CD4-positive, alpha-beta T cell treated with Interleukin-15 for 4 hours (primary cell): ENCODE measurements at regions not wholly inside any gene's neighbourhood (a gene's known extent, or its start where the extent isn't known, plus 50 kb on each side); places are given as distances from the start of the nearest gene placed in this dataset.

ENCODE experiments used
- DNase-seq: peaks from one replicate; pipeline ENCODE4 v3.0.0-alpha.2; 2020; ENCODE audit warnings: low spot score

DNA sequence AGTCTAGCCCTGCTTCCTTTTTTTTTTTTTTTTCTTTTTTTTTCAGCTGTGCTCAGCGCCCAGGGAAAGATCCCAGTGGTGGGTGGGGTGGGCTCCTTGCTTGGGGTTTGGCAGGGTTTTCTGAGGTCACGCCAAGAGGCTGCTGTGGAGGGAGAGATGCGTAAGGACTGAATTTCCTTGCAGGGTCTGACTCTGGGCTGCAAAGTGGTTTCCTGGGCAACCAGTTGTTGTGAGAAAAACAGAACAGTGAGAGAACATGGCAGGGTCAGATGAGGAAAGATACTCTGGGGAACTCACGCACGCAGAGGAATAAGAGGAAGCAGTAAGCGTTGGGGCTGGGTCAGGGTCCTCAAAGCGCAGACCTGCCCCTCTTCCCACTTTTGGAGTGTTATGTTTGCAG is 119.5 kb downstream of the IRF8 start:
- DNase-seq, result peak; percentile 9

DNA sequence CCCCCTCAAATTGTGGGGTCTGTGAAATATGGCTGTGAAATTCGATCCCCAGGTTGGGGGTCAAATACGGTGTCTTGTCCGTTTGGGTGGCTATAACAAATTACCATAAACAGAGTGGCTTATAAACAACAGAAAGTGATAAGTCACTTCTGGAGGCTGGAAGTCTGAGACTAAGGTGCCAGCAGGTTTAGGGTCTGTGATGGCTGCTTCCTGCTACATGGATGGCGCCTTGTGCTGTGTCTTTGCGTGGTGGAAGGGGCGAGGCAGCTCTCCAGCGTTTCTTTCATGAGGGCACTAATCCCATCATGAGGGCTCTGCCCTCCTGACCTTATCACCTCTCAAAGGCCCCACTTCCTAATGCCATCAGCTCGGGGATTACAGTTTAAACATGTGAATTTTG is 120.0 kb downstream of the IRF8 start:
- no peak for DNase-seq

DNA sequence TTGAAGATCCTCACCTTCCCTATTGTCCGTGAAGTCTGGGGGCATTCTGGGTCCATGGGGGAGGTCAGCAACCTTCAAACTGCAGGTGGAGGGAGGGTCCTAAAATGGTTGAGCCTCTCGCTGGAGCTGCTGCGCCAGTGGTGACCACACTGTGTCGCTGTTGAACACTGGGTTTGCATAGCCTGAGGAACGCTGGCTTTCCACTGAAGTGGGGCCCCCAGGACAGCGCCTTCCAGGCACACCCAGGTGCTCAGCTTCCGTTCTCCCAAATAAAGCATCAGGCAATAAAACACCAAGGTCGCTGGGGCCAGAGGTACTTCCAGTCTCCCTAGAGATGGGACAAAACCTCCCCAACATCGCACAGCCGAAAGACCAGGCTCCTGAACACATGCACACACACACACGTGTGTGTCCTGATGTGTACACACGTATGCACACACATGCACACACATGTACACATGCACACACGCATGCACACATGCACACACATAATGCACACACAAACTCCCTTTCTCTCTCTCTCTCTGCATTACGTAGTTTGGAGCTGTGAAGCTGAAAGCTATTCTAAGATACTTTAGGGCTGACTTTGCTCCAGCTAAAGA is 120.6 kb downstream of the IRF8 start:
- DNase-seq, result no peak

DNA sequence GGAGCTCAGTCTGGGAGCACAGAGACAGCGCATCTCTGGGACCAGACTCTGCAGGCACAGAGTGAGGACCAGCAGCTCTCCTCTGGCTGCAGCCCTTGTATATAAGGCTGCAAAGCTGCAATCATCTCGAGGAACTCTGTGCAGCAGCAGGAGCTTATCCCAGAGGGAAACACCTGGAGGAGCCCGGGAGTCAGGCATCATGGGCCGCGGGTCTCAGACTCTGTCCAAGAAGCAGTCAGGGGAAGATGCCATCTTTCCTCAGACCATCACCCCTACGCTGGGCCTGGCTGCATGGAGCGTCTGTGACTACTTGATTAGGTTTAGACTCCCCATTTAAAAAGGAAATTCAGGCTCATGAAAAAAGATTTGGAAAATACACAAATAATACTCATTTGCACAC is 122.0 kb downstream of the IRF8 start:
- DNase-seq, result no peak

DNA sequence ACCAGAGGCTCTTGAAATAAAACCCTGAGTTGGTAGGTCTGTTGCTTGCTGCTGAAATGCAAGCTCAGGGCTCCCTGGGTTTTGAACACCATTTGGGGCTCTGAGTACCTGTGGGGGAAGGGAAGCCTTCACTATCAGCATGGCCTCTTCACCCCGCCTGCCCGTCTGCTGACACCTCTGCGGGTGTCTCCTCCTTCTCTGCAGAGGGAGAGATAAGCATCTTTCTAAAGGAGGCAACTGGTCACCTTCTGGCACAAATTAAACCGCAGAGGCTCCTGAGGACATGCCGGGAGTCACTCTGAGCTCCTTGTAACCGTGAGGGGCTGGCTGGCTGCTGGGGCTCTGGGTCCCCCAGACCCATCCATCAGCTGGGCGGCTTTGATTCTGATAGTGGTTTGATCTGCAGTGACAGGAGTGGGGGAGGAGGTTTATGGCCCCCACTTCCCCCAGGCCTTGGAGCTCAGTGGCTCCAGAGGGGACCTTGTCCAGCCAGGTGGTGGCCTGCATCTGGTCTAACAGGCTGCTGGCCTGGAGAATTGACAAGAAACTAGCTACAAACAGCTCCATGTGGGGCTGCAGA is 123.5 kb downstream of the IRF8 start:
- DNase-seq, result no peak

DNA sequence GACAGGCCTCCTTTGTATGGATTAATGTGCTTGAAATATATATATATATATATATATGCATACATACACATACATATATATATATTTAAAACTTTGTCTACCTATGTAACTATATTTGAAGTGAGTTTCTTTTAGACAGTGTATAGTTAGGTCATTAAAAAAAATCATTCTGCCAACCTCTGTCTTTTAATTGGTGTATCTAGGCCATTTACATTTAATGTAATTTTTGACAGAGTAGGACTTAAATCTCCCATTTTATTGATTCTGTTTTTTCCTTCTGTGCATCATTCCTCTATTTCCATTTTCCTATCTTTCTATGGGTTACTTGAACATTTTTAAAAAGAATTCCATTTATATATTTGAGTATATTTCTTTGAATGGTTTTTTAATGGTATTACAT is 125.2 kb downstream of the IRF8 start:
- no peak for DNase-seq

DNA sequence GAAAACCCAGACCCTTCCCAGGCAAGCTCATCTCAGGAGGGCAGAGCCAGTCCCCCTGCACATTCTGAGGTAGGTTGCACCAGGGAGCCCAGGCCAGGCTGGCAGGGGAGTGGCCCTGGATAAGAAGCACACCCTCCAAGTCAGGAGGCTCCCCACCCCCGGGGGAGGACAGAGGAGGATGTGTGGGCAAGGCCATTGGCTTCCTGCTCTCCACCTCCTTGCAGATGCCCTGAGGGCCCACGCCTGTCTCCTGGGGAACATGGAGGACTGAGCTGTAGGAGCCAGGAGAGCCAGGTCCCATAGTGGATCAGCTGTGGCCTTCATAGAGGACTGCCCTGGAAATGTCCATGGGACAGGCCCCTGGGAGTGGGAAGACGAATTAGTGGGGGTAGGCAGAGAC is 126.7 kb downstream of the IRF8 start:
- DNase-seq, result no peak

DNA sequence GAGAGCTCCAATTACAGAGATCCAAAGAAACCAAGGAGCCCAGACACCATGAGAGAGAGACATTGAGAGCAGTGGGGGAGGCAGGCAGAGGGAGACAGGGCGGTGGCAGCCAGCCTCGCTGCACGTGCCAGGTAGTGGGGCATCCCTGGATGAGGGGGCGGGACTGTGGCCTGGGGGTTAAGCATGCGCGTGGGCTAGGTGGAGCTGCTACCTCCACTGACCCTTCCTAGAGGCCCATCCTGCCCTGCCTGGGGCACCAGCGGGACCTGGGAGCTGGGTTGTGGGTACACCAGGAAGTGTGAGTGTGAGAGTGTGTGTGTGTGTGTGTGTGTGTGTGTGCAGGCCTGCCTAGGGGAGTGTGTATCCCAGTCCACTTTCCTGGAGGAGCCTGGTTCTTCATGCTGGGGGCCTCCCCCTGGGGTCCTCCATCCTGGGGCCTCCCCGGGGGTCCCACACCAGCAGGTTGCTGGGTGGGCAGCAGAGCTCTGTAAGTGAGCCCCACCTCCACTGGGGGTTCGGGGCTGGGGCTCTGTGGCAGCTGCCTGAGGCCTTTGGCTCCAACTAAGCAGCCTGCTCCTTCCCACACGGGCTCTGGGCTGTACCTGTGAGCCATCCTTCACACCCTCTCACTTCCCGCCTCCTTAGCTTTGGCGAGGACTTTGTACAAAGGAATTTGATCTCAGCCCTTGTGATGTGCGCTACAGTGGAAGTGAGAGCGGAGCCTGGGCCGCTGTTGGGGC is 127.4 kb downstream of the IRF8 start:
- no peak for DNase-seq

DNA sequence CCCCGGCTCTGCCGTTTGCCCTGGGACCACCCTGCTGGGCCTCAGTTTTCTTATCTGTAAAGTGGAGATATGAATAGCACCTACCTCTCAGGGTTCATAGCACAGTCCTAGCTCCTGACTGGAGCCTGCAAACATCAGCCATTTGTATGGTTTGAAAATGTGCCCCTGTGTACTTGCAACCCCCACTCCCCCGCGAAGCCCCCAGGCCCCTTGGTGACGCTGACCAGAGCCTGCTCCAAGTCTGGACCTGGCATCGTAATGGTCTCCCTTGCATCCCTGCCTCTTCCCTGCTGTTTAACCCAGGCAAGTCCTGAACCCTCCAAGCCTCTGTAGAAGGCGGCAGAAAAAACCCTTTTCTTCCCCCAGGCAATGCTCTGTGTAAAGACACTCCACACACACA is 128.0 kb downstream of the IRF8 start:
- no peak for DNase-seq

DNA sequence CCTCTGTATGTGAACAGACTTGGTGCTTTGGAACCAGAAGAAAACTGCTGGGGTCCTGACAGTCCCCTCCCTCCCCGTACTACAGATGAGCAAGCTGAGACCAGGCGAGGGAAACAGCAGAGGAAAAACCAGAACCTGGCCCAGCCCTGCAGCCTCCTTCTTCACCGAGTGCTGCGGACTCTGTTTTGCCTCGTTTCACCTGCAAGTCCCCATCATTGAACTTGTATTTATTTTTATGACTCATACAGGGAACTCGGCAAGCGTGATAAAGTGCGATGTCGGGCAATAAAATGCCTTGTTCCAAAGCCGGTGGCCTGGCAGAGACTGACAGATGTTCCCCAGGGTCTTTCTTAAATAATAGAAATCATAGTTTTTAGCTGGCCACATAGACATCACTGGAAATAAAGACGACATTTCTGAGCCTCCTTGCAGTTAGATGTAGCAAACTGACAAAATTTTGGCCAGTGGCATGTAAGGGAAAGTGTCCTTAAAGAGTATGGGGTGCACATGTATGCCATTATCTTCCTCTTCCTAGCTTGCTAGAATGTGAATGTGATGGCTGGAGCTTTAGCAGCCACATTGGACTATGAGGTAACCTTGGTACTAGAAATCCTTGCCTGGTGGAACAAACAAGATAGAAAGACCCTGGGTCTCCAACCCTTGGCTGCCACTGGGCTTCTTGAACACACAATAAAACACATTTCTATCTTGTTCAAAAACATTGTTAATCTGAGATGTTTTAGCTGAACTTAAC is 128.6 kb downstream of the IRF8 start:
- DNase-seq, result no peak

DNA sequence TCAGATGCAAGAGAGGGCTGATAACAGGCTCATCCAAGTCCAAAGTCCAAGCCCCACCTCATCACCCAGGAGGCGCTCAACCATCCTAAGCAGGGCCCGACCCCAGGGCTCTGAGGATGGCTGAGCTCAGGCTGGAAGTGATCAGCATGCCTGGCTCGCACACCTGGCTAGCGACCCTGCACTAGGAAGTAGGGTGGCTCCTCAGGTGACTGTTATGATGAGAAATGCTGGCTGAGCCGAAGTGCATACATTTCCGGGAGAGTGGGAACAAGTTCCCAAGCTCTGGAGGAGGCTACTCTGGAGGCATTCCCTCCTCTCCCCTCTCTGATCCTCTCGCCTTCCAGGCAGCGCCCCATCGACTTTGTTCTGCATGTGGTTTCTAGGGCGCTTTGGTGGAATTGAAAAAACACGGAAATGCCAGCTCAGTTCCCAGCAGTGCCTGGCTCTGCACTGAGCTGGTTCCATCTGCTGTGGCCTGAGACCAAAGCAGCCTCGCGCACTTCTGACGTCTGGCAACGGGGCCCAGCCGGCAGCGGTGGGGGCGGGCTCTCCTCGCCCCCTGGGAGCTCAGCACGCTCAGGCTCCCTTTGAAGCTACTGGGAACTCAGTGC is 130.3 kb downstream of the IRF8 start:
- no peak for DNase-seq

DNA sequence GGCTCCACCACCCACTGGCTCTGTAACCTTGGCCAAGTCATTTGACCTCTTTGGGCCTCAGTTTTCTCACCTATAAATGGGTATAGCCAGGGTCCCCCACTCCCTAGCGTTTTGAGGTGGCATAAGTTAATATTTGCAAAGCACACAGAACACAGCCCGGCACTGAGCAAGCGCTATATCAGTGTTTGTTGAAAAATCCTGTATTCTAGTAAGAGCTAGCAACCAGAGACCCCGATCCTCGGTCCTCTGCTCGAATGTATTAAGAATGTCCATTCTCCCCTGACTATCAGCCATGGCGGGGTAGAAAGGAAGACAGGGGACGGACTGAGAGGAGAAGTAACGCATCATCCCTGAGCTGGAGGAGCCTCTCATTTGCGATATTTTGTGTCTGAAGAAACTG is 131.2 kb downstream of the IRF8 start:
- DNase-seq, result no peak

DNA sequence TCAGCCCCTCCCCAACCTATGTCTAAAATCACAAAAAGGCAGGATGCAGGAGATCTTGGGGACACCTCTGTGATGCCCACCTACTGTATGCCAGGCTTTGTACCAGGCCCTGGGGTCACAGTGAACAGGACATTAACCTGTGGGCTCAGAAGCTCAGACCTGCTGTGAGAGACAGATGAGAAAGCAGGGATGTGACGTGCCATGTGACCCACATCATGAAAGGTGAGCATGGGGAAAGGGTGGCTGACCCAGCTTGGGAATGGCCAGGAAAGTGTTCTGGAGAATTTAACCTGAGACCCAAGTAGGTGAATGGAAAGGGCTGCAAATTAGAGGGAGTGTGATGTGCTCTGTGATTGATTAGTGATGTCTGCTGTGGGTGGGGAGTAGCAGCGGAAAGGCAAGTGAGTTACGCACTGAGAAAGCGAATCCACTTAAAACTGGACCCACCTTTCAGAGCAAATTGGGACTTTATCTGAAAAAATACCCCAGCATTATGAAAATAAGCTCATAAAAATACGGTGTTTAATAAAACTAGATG is 132.2 kb downstream of the IRF8 start:
- no peak for DNase-seq

DNA sequence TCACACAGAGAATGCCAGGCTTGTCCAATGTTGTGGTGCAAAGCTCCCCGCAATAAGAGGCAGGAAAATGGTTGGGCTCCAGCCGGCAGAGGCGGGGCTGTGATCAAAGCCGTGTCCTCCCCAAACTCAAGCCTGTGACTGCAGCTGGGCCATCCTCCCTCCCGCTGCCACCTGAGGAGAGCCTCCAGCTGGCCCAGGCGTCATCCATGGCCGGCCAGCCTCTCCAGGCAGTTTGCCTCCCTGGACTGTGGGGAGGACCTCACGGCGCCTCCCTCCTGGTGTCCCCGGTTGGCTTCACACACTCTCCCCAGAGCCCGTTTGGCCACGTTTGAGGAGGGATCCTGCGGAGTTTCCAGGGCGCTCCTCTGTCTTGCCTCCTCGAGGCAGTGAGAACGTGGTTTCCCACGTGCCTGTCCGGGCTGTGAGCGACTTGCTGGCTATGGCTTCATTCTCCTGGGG is 134.1 kb downstream of the IRF8 start:
- no peak for DNase-seq

DNA sequence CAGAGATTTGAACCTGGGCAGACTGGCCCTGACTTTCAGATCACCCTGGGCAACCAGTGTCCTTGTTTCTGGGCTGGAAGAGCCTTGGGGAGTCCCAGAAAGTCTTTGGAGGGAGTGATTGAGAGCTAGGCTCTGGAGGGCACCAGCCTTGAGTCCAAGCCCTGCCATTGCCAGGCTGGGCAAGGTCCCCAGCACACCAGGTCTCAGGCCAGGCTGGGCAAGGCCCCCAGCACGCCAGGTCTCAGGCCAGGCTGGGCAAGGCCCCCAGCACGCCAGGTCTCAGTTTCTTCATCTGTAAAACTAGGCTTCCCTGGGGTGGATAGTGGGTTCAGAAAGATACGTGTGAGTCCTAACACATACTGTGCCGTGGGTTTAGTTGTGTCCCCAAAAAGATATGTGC is 135.0 kb downstream of the IRF8 start:
- no peak for DNase-seq

DNA sequence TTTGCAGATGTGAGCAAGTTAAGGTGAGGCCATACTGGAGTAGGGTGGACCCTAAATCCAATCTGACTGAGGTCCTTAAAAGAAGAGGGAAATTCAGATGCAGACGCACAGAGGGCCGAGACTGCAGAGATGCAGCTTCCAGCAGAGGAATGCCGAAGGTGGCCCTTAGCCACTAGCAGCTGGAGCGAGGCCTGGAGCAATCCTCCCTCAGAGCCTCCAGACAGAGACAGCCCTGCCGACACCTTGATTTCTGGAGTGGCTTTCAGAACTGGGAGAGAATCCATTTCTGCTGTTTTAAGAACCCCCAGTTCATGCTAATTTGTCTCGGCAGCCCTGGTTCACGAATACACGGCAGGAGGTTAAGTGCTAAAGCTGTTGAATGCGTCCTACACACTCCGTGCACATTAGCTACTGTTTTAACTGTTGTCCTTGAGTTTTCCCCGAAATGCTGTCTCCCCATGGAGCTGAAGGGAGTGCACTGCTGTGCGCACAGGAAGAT is 135.5 kb downstream of the IRF8 start:
- DNase-seq, result no peak

DNA sequence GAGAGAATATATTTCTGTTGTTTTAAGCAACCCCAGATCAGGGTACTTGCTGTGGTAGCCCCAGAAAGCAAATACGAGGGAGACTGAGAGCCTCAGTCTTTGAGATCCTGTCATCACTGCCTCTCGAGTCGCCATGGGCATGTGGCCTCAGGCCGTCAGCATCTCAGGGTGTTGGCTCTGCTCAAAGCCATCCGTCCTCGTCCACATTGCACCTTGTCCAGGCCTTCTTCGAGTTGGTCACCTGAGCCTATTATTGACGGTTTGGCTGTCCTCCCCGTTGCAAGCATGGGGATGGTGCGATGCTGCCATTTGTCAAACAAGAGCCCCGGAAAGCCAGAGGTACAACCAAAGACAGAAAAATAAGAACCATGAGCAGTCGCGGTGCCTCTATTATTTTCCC is 136.9 kb downstream of the IRF8 start:
- DNase-seq, result no peak

DNA sequence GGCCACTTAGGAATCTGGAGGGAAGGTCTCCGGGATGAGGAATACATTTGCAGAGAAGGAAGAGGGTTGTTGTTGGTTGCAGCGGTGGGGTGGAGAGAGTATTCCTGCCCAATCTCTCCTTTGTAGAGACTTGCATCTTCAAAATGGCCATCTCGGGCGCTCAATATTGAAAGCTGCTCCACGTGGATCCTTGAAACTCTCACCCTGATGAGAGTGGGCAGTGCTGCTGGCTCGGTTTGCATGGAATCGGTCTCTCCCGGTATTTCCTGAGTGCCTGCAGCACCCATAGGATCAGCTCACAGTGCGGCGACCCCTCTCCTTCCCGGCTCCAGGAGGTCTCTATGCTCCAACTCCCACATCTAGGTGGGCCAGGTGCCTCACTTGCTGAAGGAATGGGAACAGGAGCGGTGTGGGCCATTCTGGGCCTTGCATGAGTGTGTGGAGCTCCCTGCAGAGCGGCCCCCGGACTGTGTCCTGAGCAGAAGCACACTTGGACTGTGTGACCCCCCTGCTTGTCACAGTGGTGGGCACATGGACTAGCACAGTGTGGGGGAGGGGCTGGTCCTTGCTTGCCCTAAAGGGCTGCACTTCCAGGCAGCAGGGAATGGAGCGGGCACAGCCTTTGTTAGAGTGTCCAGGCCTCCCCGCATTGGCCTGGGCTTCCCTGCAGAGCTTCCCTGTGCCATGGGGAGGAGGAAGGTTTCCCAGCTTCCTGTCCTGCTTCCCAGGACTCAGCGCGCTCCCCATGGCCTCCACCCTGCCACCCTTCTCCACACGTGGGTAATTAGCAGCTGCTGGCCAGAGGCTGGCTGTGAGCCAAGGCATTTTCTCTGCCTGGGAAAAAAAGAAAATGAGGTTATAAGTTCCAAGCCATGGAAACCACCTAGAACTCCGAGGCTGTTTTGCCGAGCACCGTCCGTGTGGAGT is 139.3 kb downstream of the IRF8 start:
- no peak for DNase-seq

DNA sequence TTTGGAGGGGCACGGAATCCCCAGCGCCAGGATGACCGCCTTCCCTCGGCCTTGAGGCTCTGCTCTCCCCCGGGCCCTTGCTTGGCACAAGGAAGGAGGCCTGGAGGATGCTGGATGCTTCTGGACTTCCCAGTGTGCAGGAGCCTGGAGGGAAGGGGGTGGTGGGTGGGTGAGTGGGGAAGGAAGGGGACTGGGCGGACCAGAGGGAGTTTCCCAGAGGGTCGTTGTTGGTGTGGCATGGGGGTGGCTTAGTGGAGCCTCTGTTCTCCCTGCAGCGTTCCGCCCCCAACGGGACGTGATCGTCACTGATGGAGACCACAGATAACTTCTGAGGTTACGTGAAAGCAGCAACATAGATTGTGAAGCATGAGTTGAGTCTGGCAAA is 140.0 kb downstream of the IRF8 start:
- DNase-seq, result no peak

DNA sequence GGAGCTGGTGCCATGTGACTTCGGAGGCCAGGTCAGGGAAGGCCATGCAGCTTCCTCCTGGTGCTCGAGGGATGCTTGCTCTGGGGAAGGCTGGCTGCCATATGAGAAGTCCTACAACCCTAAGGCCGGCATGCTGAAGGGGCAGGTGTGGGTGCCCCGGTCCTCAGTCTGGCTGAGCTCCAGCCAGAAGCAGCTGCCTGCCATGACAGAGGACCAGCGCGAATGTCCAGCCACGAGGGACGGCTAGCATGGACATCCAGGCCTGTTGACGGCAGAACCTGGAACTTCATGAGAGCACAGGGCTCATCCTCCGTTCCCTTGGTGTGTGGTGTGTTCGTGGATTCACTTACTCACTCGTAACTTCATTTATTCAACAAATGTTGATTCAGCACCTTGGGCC is 140.6 kb downstream of the IRF8 start:
- no peak for DNase-seq

DNA sequence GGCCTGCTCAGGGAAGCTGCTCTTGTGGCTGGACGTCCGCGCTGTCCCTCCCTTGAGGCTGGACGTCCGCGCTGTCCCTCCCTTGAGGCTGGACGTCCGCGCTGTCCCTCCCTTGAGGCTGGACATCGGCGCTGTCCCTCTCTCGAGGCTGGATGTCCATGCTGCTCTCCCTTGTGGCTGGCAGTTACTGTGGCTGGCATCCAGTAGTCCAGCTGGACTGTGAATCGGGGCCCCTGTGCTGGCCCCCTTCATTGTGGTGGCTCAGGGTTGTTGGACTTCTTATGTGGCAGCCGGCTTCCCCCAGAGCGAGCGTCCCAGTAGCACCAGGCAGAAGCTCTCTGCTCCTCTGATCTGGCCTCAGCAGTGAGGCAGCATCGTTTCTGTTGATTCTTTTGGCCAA is 141.5 kb downstream of the IRF8 start:
- no peak for DNase-seq
